Immature natural killer cell (primary cell): ENCODE measurements at regions not wholly inside any gene's neighbourhood (a gene's known extent, or its start where the extent isn't known, plus 50 kb on each side); places are given as distances from the start of the nearest gene placed in this dataset.

ENCODE experiments used
- DNase-seq, 3 donors: peaks; one replicate each; pipeline ENCODE4 v3.0.0; 2022; ENCODE audit warnings: mixed read lengths in 1 of 3
- H3K27ac Mint-ChIP-seq, 6 donors: one replicate each; pipeline ENCODE4 v1.8.0; 2020; ENCODE audit warnings: mixed read lengths in 6 of 6, mild to moderate bottlenecking in 5 of 6, inconsistent platforms in 4 of 6, moderate library complexity in 3 of 6
- H3K27me3 Mint-ChIP-seq, 3 donors: one replicate each; pipeline ENCODE4 v1.8.0; 2020 to 2021; ENCODE audit warnings: low read depth in 3 of 3, mild to moderate bottlenecking in 3 of 3, mixed read lengths in 3 of 3, moderate library complexity in 3 of 3, inconsistent platforms in 1 of 3
- H3K36me3 Mint-ChIP-seq, 3 donors: one replicate each; pipeline ENCODE4 v1.8.0; 2020; ENCODE audit warnings: mixed read lengths in 3 of 3, inconsistent platforms in 2 of 3, mild to moderate bottlenecking in 2 of 3
- H3K4me1 Mint-ChIP-seq, 2 donors: one replicate each; pipeline ENCODE4 v1.8.0; 2020; ENCODE audit warnings: inconsistent platforms in 2 of 2, mild to moderate bottlenecking in 2 of 2, mixed read lengths in 2 of 2, moderate library complexity in 1 of 2
- H3K4me3 Mint-ChIP-seq, 5 donors: one replicate each; pipeline ENCODE4 v1.8.0; 2020; ENCODE audit warnings: mild to moderate bottlenecking in 5 of 5, mixed read lengths in 5 of 5, inconsistent platforms in 3 of 5, moderate library complexity in 3 of 5
- H3K9me3 Mint-ChIP-seq, 6 donors: one replicate each; pipeline ENCODE4 v1.8.0; 2020; ENCODE audit warnings: mild to moderate bottlenecking in 6 of 6, mixed read lengths in 6 of 6, inconsistent platforms in 4 of 6, moderate library complexity in 3 of 6

- no peak overlapping the region for H3K4me3 Mint-ChIP-seq
- H3K9me3 Mint-ChIP-seq = peaks cover 7 to 32% (median 9%) of the 10 kb centered on the region in 6 donors
- H3K27ac Mint-ChIP-seq = no peak overlapping the region
- H3K4me1 Mint-ChIP-seq = no peaks in the 10 kb centered on the region
- DNase-seq = no peak
- no peaks in the 10 kb centered on the region for H3K27me3 Mint-ChIP-seq
- peaks cover 0 to 5% (median 0%) of the 10 kb centered on the region in 3 donors for H3K36me3 Mint-ChIP-seq
Measured at GRCh38 chr11:81477277-81477676, 1256.4 kb downstream of the FAM181B start.

GRCh38 chr11:81476345-81476744, 1257.3 kb downstream of the FAM181B start:
- no peak overlapping the region for H3K27ac Mint-ChIP-seq
- peaks cover 0 to 4% (median 0%) of the 10 kb centered on the region in 3 donors for H3K36me3 Mint-ChIP-seq
- H3K27me3 Mint-ChIP-seq = no peaks in the 10 kb centered on the region
- H3K9me3 Mint-ChIP-seq = peaks cover 5 to 31% (median 11%) of the 10 kb centered on the region in 6 donors
- H3K4me3 Mint-ChIP-seq = no peak overlapping the region
- no peaks in the 10 kb centered on the region for H3K4me1 Mint-ChIP-seq
- no peak for DNase-seq

DNA sequence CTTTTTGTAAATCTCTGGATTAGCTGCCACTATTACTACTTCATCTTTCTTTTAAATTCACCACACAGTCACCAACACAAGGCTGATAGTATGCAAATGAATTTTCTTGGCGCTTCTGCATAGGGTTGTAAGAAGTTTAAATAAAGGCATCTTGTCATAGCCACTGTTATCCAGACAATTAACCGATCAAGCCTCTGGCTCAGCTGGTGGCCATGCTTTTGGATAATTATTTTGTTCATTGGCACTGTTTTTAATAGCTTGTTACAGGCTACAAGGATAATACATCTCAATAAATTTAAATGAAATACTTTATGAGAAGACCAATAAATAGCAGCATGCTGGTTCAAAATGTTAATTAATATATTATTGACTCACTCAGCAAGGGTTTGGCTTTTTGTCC, 1261.0 kb downstream of the FAM181B start:
- no peak for DNase-seq
- Mint-ChIP-seq H3K36me3 (no peaks in the 10 kb centered on the region), H3K4me3 (no peak overlapping the region), H3K27ac (no peak overlapping the region), H3K4me1 (no peaks in the 10 kb centered on the region), H3K9me3 (peaks cover 15 to 41% (median 18%) of the 10 kb centered on the region in 6 donors), H3K27me3 (peaks cover 0 to 2% (median 0%) of the 10 kb centered on the region in 3 donors)

DNA sequence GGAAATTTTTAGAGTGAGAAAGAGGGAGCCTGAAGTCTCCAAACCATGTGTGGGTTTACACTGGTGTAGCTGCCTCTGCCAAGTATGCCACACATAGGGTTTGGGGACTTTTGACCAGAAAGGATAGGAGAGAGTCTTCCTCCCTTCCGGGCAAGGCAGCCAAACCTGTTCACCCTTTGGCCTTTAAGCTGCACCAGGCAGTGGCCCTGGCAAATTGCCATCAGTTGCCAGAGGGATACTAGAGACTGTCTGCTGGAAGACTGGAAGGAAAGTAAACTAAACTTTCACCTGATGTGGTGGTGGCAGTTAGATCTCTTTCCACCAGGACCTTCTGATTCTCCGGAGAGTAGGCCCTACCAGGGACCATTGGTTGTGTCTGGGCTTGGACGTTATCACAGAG, 1263.2 kb downstream of the FAM181B start:
- Mint-ChIP-seq H3K27me3 (peaks cover 0 to 2% (median 0%) of the 10 kb centered on the region in 3 donors), H3K36me3 (no peaks in the 10 kb centered on the region), H3K4me3 (no peak overlapping the region), H3K27ac (no peak overlapping the region), H3K9me3 (peaks cover 14 to 41% (median 24%) of the 10 kb centered on the region in 6 donors), H3K4me1 (no peaks in the 10 kb centered on the region)
- DNase-seq = no peak

DNA sequence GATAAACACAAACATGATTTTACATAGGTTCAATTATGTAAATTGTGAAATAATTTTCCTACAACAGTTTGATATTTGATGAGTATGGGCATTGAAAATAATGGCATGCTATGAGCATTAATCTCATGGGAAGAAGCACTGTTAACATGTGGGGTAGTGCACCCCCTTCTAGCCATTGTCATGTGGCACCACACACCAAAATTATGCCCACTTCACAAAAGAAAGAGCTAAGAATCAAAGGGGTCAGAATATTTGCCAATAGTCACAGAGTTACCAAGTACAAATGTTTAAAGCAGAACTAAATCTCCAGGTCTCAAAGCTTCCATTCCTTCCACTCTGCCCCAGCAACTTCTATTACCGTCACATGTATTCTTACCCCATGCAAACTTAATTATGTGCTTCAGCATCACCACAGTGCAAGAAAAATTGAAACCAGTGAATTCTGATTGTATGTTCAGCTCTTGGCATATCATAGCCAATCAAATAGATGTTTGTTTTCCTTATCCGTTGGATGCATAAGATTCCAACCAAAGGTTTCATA, 1273.8 kb downstream of the FAM181B start:
- no peak for DNase-seq
- Mint-ChIP-seq H3K27ac (no peak overlapping the region), H3K36me3 (no peaks in the 10 kb centered on the region), H3K4me3 (no peak overlapping the region), H3K9me3 (peaks cover 6 to 18% (median 9%) of the 10 kb centered on the region in 6 donors), H3K4me1 (no peaks in the 10 kb centered on the region), H3K27me3 (peaks cover 0 to 5% (median 1%) of the 10 kb centered on the region in 3 donors)

- H3K9me3 Mint-ChIP-seq = peaks cover 5 to 27% (median 15%) of the 10 kb centered on the region in 6 donors
- H3K27me3 Mint-ChIP-seq = peaks cover 0 to 2% (median 1%) of the 10 kb centered on the region in 3 donors
- no peak for DNase-seq
- H3K4me3 Mint-ChIP-seq = no peak overlapping the region
- H3K27ac Mint-ChIP-seq = no peak overlapping the region
- peaks cover 3 to 9% (median 3%) of the 10 kb centered on the region in 3 donors for H3K36me3 Mint-ChIP-seq
- no peaks in the 10 kb centered on the region for H3K4me1 Mint-ChIP-seq
Measured at GRCh38 chr11:81449588-81450156, 1284.0 kb downstream of the FAM181B start.

DNA sequence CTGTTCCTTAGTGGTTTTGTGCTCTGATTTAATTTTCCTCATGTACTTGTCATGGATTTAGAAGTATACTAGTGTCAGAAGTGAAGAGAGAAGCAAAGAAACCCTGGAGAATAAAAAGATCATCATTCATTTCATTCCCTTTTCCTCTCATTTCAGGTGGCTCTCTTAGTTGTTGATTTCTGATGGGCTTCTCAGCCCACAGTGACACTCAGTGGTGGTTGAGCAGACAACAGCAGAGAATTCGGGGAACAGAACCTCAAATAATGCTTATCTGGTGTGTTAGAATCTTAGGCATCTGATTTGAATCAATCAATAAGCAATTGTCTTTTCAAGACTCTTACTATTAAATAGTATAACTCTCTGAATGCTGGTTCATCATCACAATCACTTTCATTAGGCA, 1289.4 kb downstream of the FAM181B start:
- Mint-ChIP-seq H3K9me3 (peaks cover 10 to 34% (median 14%) of the 10 kb centered on the region in 6 donors), H3K36me3 (no peaks in the 10 kb centered on the region), H3K4me3 (no peak overlapping the region)

GRCh38 chr11:81432333-81432732, 1301.3 kb downstream of the FAM181B start:
- no peak overlapping the region for H3K27ac Mint-ChIP-seq

More for the DNA sequence above, 1289.4 kb downstream of the FAM181B start:
- no peak overlapping the region for H3K27ac Mint-ChIP-seq
- peaks cover 0 to 2% (median 0%) of the 10 kb centered on the region in 3 donors for H3K27me3 Mint-ChIP-seq
- no peaks in the 10 kb centered on the region for H3K4me1 Mint-ChIP-seq
- no peak for DNase-seq

GRCh38 chr11:81424822-81425221, 1308.8 kb downstream of the FAM181B start:
- Mint-ChIP-seq H3K4me1 (no peaks in the 10 kb centered on the region), H3K4me3 (no peak overlapping the region), H3K27ac (no peak overlapping the region), H3K27me3 (peaks cover 0 to 5% (median 0%) of the 10 kb centered on the region in 3 donors), H3K36me3 (no peaks in the 10 kb centered on the region), H3K9me3 (peaks cover 2 to 30% (median 15%) of the 10 kb centered on the region in 6 donors)
- DNase-seq = no peak

More at GRCh38 chr11:81432333-81432732, 1301.3 kb downstream of the FAM181B start:
- Mint-ChIP-seq H3K27me3 (peaks cover 0 to 2% (median 0%) of the 10 kb centered on the region in 3 donors), H3K4me3 (no peak overlapping the region), H3K9me3 (peaks cover 6 to 19% (median 11%) of the 10 kb centered on the region in 6 donors), H3K36me3 (no peaks in the 10 kb centered on the region), H3K4me1 (no peaks in the 10 kb centered on the region)
- no peak for DNase-seq

DNA sequence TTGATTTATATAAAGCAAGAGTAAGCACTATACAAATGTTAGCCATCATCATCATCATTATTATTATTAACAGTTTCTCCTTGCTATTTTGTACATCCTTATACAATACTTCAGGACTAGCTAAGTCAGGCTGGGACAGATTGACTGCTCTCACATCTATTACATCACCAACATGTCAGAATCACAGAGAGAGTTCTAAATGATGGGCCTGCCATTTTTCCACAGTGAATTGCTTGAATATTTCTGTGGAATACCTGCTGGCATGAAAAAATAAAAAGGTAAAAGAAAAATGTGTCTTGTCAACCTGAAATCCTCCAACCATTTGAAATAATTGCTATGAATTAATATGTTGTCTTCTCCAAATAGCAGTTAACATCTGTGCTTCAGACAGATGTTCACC, 1311.3 kb downstream of the FAM181B start:
- H3K4me1 Mint-ChIP-seq = no peaks in the 10 kb centered on the region
- no peak for DNase-seq
- peaks cover 0 to 5% (median 0%) of the 10 kb centered on the region in 3 donors for H3K27me3 Mint-ChIP-seq
- H3K4me3 Mint-ChIP-seq = no peak overlapping the region
- H3K9me3 Mint-ChIP-seq = peaks cover 0 to 24% (median 11%) of the 10 kb centered on the region in 6 donors
- no peaks in the 10 kb centered on the region for H3K36me3 Mint-ChIP-seq
- H3K27ac Mint-ChIP-seq = no peak overlapping the region

- H3K4me1 Mint-ChIP-seq = no peaks in the 10 kb centered on the region
- no peak overlapping the region for H3K4me3 Mint-ChIP-seq
- no peak overlapping the region for H3K27ac Mint-ChIP-seq
- peaks cover 2 to 28% (median 11%) of the 10 kb centered on the region in 6 donors for H3K9me3 Mint-ChIP-seq
- no peak for DNase-seq
- H3K27me3 Mint-ChIP-seq = peaks cover 0 to 5% (median 0%) of the 10 kb centered on the region in 3 donors
- no peaks in the 10 kb centered on the region for H3K36me3 Mint-ChIP-seq
Measured at GRCh38 chr11:81421251-81421860, 1312.3 kb downstream of the FAM181B start.

DNA sequence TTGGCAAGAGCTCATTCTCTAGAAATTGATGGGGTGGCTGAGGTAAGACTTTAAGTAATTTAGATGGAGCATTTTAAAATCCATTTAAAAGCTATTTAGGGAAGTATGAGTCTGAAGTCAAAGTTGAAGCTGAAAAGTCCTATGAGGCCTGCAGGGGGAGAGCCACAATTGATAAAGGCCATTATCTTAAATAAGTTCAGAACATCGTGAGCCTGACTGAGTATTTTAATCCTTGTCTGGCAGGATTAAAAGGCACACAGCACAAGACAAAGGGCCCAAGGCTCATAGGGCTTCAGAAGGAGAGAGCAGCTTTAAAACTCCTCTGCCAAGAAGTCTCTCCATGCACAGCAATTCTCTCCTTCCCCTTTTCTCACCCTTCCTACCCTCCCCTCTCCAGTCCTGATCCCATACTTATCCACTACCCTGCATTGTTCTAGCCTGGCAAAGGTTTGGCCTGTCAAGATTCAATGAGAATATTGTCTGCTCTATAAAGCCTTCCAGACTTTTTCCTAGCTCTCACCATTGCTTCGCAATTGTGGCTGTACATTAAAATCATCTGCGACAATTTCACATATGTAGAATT, 1312.9 kb downstream of the FAM181B start:
- DNase-seq = no peak
- H3K27ac Mint-ChIP-seq = no peak overlapping the region

GRCh38 chr11:81397316-81397715, 1336.3 kb downstream of the FAM181B start:
- Mint-ChIP-seq H3K27ac (no peak overlapping the region), H3K36me3 (no peaks in the 10 kb centered on the region), H3K9me3 (peaks cover 0 to 20% (median 8%) of the 10 kb centered on the region in 6 donors), H3K4me1 (no peaks in the 10 kb centered on the region), H3K4me3 (no peak overlapping the region), H3K27me3 (no peaks in the 10 kb centered on the region)
- DNase-seq = no peak

More for the DNA sequence above, 1312.9 kb downstream of the FAM181B start:
- Mint-ChIP-seq H3K4me1 (no peaks in the 10 kb centered on the region), H3K9me3 (peaks cover 4 to 31% (median 11%) of the 10 kb centered on the region in 6 donors), H3K27me3 (peaks cover 0 to 5% (median 0%) of the 10 kb centered on the region in 3 donors), H3K36me3 (no peaks in the 10 kb centered on the region), H3K4me3 (no peak overlapping the region)

DNA sequence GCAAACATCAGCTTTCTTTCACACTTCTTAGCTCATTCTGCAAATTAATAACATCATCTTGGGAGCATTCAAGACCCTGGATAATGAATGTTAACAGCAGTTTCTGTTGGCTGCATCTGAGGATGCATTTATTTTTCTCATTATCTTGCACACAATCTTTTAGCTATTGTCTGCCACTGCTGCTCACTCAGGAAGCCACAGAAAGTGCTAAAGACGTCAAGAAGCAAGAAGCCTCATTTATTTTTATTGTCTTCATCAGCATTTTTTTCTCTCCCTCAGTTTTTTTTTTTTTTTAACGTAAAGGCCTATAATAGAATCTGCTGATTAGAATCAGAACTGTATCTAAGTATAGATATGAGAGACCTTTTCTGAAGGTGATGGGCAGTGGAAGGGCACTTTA, 1339.4 kb downstream of the FAM181B start:
- Mint-ChIP-seq H3K27ac (no peak overlapping the region), H3K9me3 (peaks cover 1 to 30% (median 13%) of the 10 kb centered on the region in 6 donors), H3K4me1 (no peaks in the 10 kb centered on the region), H3K27me3 (no peaks in the 10 kb centered on the region), H3K36me3 (no peaks in the 10 kb centered on the region), H3K4me3 (no peak overlapping the region)
- DNase-seq = no peak
